Breast epithelium (tissue), 3 donors: ENCODE measurements at regions not wholly inside any gene's neighbourhood (a gene's known extent, or its start where the extent isn't known, plus 50 kb on each side); places are given as distances from the start of the nearest gene placed in this dataset.

Experiments
- CTCF ChIP-seq, 3 donors: fragments of 450-650 bp; IDR thresholded peaks; one replicate each; pipeline ENCODE4 v1.5.1; 2016 to 2017; ENCODE audit warnings: antibody characterized with exemption in 3 of 3, mild to moderate bottlenecking in 3 of 3, moderate library complexity in 3 of 3
- POLR2A ChIP-seq: fragments of 450-650 bp; IDR thresholded peaks from one replicate; pipeline ENCODE4 v1.6.1; 2016; ENCODE audit warnings: antibody characterized with exemption, mild to moderate bottlenecking, moderate library complexity
- POLR2AphosphoS5 ChIP-seq, 3 donors: sonication (generic); formaldehyde crosslinking; IDR thresholded peaks; one replicate each; pipeline ENCODE4 v1.6.1; 2017; ENCODE audit warnings: antibody characterized with exemption in 3 of 3

GRCh38 chr4:155001251-155001650, 207.2 kb upstream of the NPY2R start:
- TF ChIP-seq CTCF (IDR thresholded peaks at IDR 0.05) (no peak), POLR2A (no peak), POLR2AphosphoS5 (IDR thresholded peaks at IDR 0.05) (no peak)
